Astrocyte (in vitro differentiated cells and primary cell): ENCODE measurements at regions not wholly inside any gene's neighbourhood (a gene's known extent, or its start where the extent isn't known, plus 50 kb on each side); places are given as distances from the start of the nearest gene placed in this dataset.

Experiments used
- DNase-seq: peaks from one replicate; pipeline ENCODE4 v3.0.0-alpha.2; 2010; ENCODE audit warnings: low read depth
- FAIRE-seq: peaks from 2 replicates; lab custom pipeline; 2011; peaks lifted over from hg19 to GRCh38; lab: Jason Lieb, UNC
- H2AFZ ChIP-seq: 2 replicates; pipeline ENCODE4 v1.6.0; 2012; ENCODE audit warnings: low read depth, low read length, inconsistent platforms
- H3K27ac ChIP-seq: 2 replicates; pipeline ENCODE4 v1.5.1; 2011; ENCODE audit warnings: low read depth, low read length, inconsistent platforms
- H3K27me3 ChIP-seq: 2 replicates; pipeline ENCODE4 v1.6.0; 2011; ENCODE audit warnings: low read length, inconsistent platforms; ENCODE audit not compliant: insufficient read depth
- H3K36me3 ChIP-seq: 2 replicates; pipeline ENCODE4 v1.5.1; 2011; ENCODE audit warnings: low read length, inconsistent platforms; ENCODE audit not compliant: insufficient read depth
- H3K4me1 ChIP-seq: 2 replicates; pipeline ENCODE4 v1.5.1; 2011; ENCODE audit warnings: low read length, inconsistent platforms; ENCODE audit not compliant: insufficient read depth
- H3K4me2 ChIP-seq: 2 replicates; pipeline ENCODE4 v1.6.0; 2012; ENCODE audit warnings: low read length, inconsistent platforms
- H3K4me3 ChIP-seq: 2 replicates; pipeline ENCODE4 v1.5.1; 2011; ENCODE audit warnings: low read depth, mild to moderate bottlenecking, low read length, inconsistent platforms; ENCODE audit not compliant: insufficient read depth
- H3K79me2 ChIP-seq: 2 replicates; pipeline ENCODE4 v1.6.0; 2012; ENCODE audit warnings: mild to moderate bottlenecking, low read length, inconsistent platforms; ENCODE audit not compliant: insufficient read depth
- H3K9ac ChIP-seq: 2 replicates; pipeline ENCODE4 v1.6.0; 2012; ENCODE audit warnings: mild to moderate bottlenecking, low read length, inconsistent platforms
- H3K9me3 ChIP-seq: 2 replicates; pipeline ENCODE4 v1.5.1; 2012; ENCODE audit warnings: low read depth, mild to moderate bottlenecking, low read length, inconsistent platforms; ENCODE audit not compliant: insufficient read depth
- H4K20me1 ChIP-seq: 2 replicates; pipeline ENCODE4 v1.6.0; 2012; ENCODE audit warnings: low read length, inconsistent platforms; ENCODE audit not compliant: insufficient read depth
- H3K27ac Mint-ChIP-seq: one replicate; pipeline ENCODE4 v1.8.0; 2021; ENCODE audit warnings: mild to moderate bottlenecking, mixed read lengths; ENCODE audit not compliant: unreplicated experiment
- H3K27me3 Mint-ChIP-seq: one replicate; pipeline ENCODE4 v1.8.0; 2021; ENCODE audit warnings: low read depth, mixed read lengths; ENCODE audit not compliant: unreplicated experiment
- H3K36me3 Mint-ChIP-seq: one replicate; pipeline ENCODE4 v1.8.0; 2021; ENCODE audit warnings: low read depth, mixed read lengths; ENCODE audit not compliant: unreplicated experiment
- H3K4me1 Mint-ChIP-seq: one replicate; pipeline ENCODE4 v1.8.0; 2021; ENCODE audit warnings: low read depth, mixed read lengths; ENCODE audit not compliant: unreplicated experiment
- H3K4me3 Mint-ChIP-seq: one replicate; pipeline ENCODE4 v1.8.0; 2021; ENCODE audit warnings: mild to moderate bottlenecking, moderate library complexity, mixed read lengths; ENCODE audit not compliant: unreplicated experiment
- H3K9me3 Mint-ChIP-seq: one replicate; pipeline ENCODE4 v1.8.0; 2021; ENCODE audit warnings: mild to moderate bottlenecking, mixed read lengths; ENCODE audit not compliant: unreplicated experiment
- EZH2 ChIP-seq: IDR thresholded peaks from 2 replicates; pipeline ENCODE4 v1.6.1; 2012; ENCODE audit warnings: mild to moderate bottlenecking, low read length, inconsistent platforms; ENCODE audit not compliant: insufficient read depth
- TF ChIP-seq, protein P1 (sequence below): IDR thresholded peaks from 2 replicates; pipeline ENCODE4 v1.5.1; 2011; ENCODE audit warnings: low read depth, mild to moderate bottlenecking, inconsistent platforms, low read length, moderate library complexity; ENCODE audit not compliant: insufficient read depth

DNA sequence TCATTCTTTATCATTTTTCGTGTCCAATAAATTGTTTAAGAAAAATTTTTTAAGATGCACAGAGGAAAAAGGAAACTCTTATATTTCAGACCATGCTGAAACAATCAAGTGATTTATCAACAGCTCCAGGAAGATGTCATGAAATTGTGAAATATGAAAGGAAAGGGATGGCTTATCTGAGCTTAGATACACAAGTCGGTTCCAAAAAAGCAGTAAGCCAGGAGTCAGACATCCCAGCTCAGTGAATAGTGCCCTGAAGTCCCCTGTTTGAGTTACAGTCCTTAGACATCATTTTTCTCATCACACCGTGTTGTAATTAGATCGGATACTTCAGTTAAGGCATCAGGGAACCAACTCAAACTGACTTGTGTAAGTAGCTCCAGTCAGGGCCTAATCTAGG is 91.0 kb upstream of the SSTR4 start:
- H3K9me3 ChIP-seq = no peaks in the 10 kb centered on the region
- Mint-ChIP-seq H3K9me3 (no peaks in the 10 kb centered on the region), H3K4me3 (no peak overlapping the region), H3K27me3 (peaks cover 6% of the 10 kb centered on the region), H3K36me3 (no peaks in the 10 kb centered on the region), H3K27ac (no peak overlapping the region), H3K4me1 (peaks cover 13% of the 10 kb centered on the region)
- no peaks in the 10 kb centered on the region for H3K36me3 ChIP-seq
- H3K9ac ChIP-seq = no peak overlapping the region
- no peaks in the 10 kb centered on the region for H3K4me1 ChIP-seq
- no peak overlapping the region for H3K27ac ChIP-seq
- H4K20me1 ChIP-seq = no peaks in the 10 kb centered on the region
- H3K79me2 ChIP-seq = no peaks in the 10 kb centered on the region
- no peak for FAIRE-seq
- TF ChIP-seq, protein P1, sequence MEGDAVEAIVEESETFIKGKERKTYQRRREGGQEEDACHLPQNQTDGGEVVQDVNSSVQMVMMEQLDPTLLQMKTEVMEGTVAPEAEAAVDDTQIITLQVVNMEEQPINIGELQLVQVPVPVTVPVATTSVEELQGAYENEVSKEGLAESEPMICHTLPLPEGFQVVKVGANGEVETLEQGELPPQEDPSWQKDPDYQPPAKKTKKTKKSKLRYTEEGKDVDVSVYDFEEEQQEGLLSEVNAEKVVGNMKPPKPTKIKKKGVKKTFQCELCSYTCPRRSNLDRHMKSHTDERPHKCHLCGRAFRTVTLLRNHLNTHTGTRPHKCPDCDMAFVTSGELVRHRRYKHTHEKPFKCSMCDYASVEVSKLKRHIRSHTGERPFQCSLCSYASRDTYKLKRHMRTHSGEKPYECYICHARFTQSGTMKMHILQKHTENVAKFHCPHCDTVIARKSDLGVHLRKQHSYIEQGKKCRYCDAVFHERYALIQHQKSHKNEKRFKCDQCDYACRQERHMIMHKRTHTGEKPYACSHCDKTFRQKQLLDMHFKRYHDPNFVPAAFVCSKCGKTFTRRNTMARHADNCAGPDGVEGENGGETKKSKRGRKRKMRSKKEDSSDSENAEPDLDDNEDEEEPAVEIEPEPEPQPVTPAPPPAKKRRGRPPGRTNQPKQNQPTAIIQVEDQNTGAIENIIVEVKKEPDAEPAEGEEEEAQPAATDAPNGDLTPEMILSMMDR = no peak
- no peak for TF ChIP-seq EZH2
- no peak overlapping the region for H2AFZ ChIP-seq
- no peak overlapping the region for H3K4me3 ChIP-seq
- DNase-seq = no peak
- no peaks in the 10 kb centered on the region for H3K27me3 ChIP-seq
- no peak overlapping the region for H3K4me2 ChIP-seq

DNA sequence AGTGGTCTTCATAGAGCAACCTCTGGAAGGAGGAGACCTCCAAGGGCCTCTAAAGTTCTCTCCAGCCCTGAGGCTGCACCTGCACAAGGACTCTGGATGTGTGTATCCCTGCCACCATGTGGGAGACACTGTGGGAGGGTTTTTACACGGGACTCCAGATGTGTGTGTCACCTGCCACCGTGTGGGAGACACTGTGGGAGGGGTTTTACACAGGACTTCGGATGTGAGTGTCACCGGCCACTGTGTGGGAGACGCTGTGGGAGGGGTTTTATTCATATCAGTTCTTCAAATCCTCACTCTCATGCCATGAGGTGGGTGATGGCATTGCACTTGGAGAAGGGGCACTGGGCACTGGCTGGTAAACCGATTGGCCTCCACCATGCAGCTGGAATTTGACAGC is 90.2 kb upstream of the SSTR4 start:
- Mint-ChIP-seq H3K4me3 (no peak overlapping the region), H3K36me3 (no peaks in the 10 kb centered on the region), H3K27me3 (peaks cover 6% of the 10 kb centered on the region), H3K27ac (no peak overlapping the region), H3K9me3 (no peaks in the 10 kb centered on the region), H3K4me1 (peaks cover 21% of the 10 kb centered on the region)
- Histone ChIP-seq H3K4me3 (no peak overlapping the region), H4K20me1 (no peaks in the 10 kb centered on the region), H3K27me3 (no peaks in the 10 kb centered on the region), H3K79me2 (no peaks in the 10 kb centered on the region), H2AFZ (no peak overlapping the region), H3K4me2 (no peak overlapping the region), H3K27ac (no peak overlapping the region), H3K36me3 (no peaks in the 10 kb centered on the region), H3K9ac (no peak overlapping the region), H3K4me1 (no peaks in the 10 kb centered on the region), H3K9me3 (no peaks in the 10 kb centered on the region)
- no peak for TF ChIP-seq EZH2
- TF ChIP-seq, protein P1 = no peak
- FAIRE-seq (no peak), DNase-seq (no peak)

DNA sequence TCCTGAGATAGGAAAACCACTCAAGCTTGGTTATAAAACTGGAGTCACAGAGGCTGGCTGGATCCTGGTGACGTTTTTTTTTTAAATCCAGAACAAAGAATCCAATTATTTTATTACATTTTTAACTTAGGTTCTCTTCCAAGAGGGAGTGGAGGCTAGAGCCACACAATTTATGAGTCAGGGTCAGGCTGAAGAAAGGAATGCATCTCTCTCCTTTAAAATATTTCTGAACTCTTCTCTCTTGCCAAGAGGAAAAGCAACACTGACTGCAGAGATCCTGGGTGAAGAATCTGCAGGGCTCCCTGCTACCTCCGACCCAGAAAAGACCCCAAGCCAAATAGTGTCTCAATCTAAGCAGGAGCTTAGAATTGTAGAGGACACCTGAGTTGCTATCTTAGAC is 88.5 kb upstream of the SSTR4 start:
- no peak overlapping the region for H3K4me2 ChIP-seq

More for the DNA sequence above, 88.5 kb upstream of the SSTR4 start:
- Histone ChIP-seq H3K27me3 (no peaks in the 10 kb centered on the region), H3K36me3 (no peaks in the 10 kb centered on the region), H3K9me3 (peaks cover under 1% of the 10 kb centered on the region), H3K79me2 (no peaks in the 10 kb centered on the region), H4K20me1 (no peaks in the 10 kb centered on the region), H3K27ac (no peak overlapping the region), H3K4me3 (no peak overlapping the region), H2AFZ (no peak overlapping the region), H3K9ac (no peak overlapping the region), H3K4me1 (no peaks in the 10 kb centered on the region)
- Mint-ChIP-seq H3K27me3 (peaks cover 4% of the 10 kb centered on the region), H3K27ac (no peak overlapping the region), H3K9me3 (no peaks in the 10 kb centered on the region), H3K36me3 (no peaks in the 10 kb centered on the region), H3K4me3 (no peak overlapping the region), H3K4me1 (peaks cover 26% of the 10 kb centered on the region)
- DNase-seq (no peak), FAIRE-seq (no peak)
- no peak for TF ChIP-seq EZH2
- TF ChIP-seq, protein P1 = no peak
